ENCODE measurements at regions not wholly inside any gene's neighbourhood (a gene's known extent, or its start where the extent isn't known, plus 50 kb on each side); places are given as distances from the start of the nearest gene placed in this dataset.

DNA sequence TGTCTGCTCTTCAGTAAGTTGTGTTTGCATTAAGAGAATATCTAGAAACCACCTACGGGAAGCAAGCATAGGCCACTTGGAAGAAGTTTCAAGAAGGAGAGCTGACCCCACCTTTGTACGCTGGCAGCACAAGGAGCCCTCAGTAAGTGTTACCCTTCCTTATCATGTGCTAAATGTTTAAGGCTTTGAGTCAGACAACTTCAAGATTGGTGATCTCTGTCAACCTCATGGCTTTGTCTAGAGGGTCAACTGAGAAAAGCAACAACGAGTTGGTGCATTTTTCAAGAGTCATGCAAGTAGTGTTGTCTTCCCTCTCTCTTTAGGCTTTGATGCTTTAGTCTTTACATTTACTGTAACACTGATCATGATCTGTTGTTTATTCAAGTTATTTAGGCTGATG is 53.2 kb upstream of the SPTLC3 start:
- DNase-seq (ENCODE audit: low read depth), result no peak
- TF ChIP-seq, protein P1, sequence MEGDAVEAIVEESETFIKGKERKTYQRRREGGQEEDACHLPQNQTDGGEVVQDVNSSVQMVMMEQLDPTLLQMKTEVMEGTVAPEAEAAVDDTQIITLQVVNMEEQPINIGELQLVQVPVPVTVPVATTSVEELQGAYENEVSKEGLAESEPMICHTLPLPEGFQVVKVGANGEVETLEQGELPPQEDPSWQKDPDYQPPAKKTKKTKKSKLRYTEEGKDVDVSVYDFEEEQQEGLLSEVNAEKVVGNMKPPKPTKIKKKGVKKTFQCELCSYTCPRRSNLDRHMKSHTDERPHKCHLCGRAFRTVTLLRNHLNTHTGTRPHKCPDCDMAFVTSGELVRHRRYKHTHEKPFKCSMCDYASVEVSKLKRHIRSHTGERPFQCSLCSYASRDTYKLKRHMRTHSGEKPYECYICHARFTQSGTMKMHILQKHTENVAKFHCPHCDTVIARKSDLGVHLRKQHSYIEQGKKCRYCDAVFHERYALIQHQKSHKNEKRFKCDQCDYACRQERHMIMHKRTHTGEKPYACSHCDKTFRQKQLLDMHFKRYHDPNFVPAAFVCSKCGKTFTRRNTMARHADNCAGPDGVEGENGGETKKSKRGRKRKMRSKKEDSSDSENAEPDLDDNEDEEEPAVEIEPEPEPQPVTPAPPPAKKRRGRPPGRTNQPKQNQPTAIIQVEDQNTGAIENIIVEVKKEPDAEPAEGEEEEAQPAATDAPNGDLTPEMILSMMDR (conservative IDR thresholded peaks at IDR 0.05; ENCODE audit: control insufficient read depth, insufficient read depth, low read depth, low read length), result no peak
- H3K4me3 ChIP-seq (ENCODE audit: control insufficient read depth, low read depth, low read length), result no peak overlapping the region

- DNase-seq (ENCODE audit: low read depth), result no peak
- no peak overlapping the region for H3K4me3 ChIP-seq (ENCODE audit: control insufficient read depth, low read depth, low read length)
- TF ChIP-seq, protein P1 (conservative IDR thresholded peaks at IDR 0.05; ENCODE audit: control insufficient read depth, insufficient read depth, low read depth, low read length), result no peak
Observed at GRCh38 chr20:12956303-12956702, 52.5 kb upstream of the SPTLC3 start.

GRCh38 chr20:12957968-12958367 is 50.8 kb upstream of the SPTLC3 start:
- TF ChIP-seq, protein P1 (conservative IDR thresholded peaks at IDR 0.05; ENCODE audit: control insufficient read depth, insufficient read depth, low read depth, low read length), result no peak
- DNase-seq (ENCODE audit: low read depth), result no peak
- no peak overlapping the region for H3K4me3 ChIP-seq (ENCODE audit: control insufficient read depth, low read depth, low read length)
